K562 (cell line): ENCODE measurements at regions not wholly inside any gene's neighbourhood (a gene's known extent, or its start where the extent isn't known, plus 50 kb on each side); places are given as distances from the start of the nearest gene placed in this dataset.

Experiments used
- ATAC-seq: fragments of 200-7000 bp; cut with Tn5 transposase; 3 replicates; pipeline ENCODE4 v1.9.1; 2020; ENCODE audit warnings: moderate library complexity
- BruUV-seq: library from RNA; stranded (reverse); fragments of 400-500 nt; replicated peaks from 2 replicates; lab custom pipeline; 2021; lab: Mats Ljungman, UMichigan
- CTCF ChIA-PET: fragments of 300-600 bp; formaldehyde crosslinking; extraction: SDS; loops from one replicate; lab custom pipeline; 2021; ENCODE audit warnings: low intra/inter-chr PET ratio; lab: Yijun Ruan, JAX
- POLR2A ChIA-PET: fragments of 300-600, 350-650 bp; sonication (Branson Sonifier 250); formaldehyde crosslinking; extraction: SDS; loops from one replicate; lab custom pipeline; 2021; ENCODE audit warnings: antibody characterized with exemption, inconsistent platforms; lab: Yijun Ruan, JAX
- DNase-seq, 4 experiments: peaks; one replicate each; pipeline versions ENCODE4 v3.0.0 to v3.0.0-alpha.2; 2011 to 2018; ENCODE audit warnings: low spot score in 3 of 4, mixed read lengths in 3 of 4; ENCODE audit errors: extremely low read depth in 1 of 4
- FAIRE-seq: peaks from 2 replicates; lab custom pipeline; 2011; peaks lifted over from hg19 to GRCh38; lab: Jason Lieb, UNC
- H2AFZ ChIP-seq: 2 replicates; pipeline ENCODE4 v1.6.0; 2011; ENCODE audit warnings: low read depth, low read length, control low read depth, inconsistent platforms
- H3K27ac ChIP-seq: fragments of 200-600 bp; 3 replicates; pipeline ENCODE4 v1.8.0; 2011; ENCODE audit warnings: low read depth, mild to moderate bottlenecking, control low read depth, inconsistent platforms, low read length, moderate library complexity, mixed read lengths; ENCODE audit errors: extremely low read depth
- H3K27me3 ChIP-seq, 2 experiments: fragments of 300-600 bp in 1 of 2; 2 replicates in 1 of 2; 3 replicates in 1 of 2; pipeline versions ENCODE4 v1.6.0 to v1.8.0; 2011; ENCODE audit warnings: inconsistent platforms in 2 of 2, low read length in 2 of 2, mild to moderate bottlenecking in 1 of 2, mixed read lengths in 1 of 2, moderate library complexity in 1 of 2; ENCODE audit not compliant: control insufficient read depth in 2 of 2, insufficient read depth in 2 of 2
- H3K36me3 ChIP-seq: fragments of 300-600 bp; 3 replicates; pipeline ENCODE4 v1.8.0; 2011; ENCODE audit warnings: mild to moderate bottlenecking, low read length, inconsistent platforms; ENCODE audit not compliant: control insufficient read depth, insufficient read depth
- H3K4me1 ChIP-seq, 2 experiments: fragments of 200-600 bp in 1 of 2; replicated peaks in 1 of 2; 2 replicates in 1 of 2; 3 replicates in 1 of 2; pipeline versions ENCODE4 v1.5.1 to v1.8.0; 2011; ENCODE audit warnings: inconsistent platforms in 2 of 2, low read length in 2 of 2, mild to moderate bottlenecking in 1 of 2, mixed read lengths in 1 of 2, moderate library complexity in 1 of 2; ENCODE audit not compliant: control insufficient read depth in 2 of 2, insufficient read depth in 2 of 2
- H3K4me2 ChIP-seq: 2 replicates; pipeline ENCODE4 v1.6.1; 2011; ENCODE audit warnings: low read length, control low read depth, inconsistent platforms, mixed read lengths; ENCODE audit not compliant: insufficient read depth
- H3K4me3 ChIP-seq: fragments of 200-600 bp; sonication (generic), shearing (Covaris generic); 2 replicates; pipeline ENCODE4 v1.5.1; 2016; ENCODE audit warnings: control low read depth, inconsistent platforms
- H3K79me2 ChIP-seq: fragments of 200-600 bp; 3 replicates; pipeline ENCODE4 v1.8.0; 2011; ENCODE audit warnings: low read length, inconsistent platforms; ENCODE audit not compliant: control insufficient read depth, insufficient read depth
- H3K9ac ChIP-seq, 2 experiments: 2 replicates each; pipeline versions ENCODE4 v1.6.0 to v1.6.1; 2011; ENCODE audit warnings: low read depth in 2 of 2, low read length in 2 of 2, control low read depth in 1 of 2, inconsistent platforms in 1 of 2, mild to moderate bottlenecking in 1 of 2, mixed read lengths in 1 of 2; ENCODE audit not compliant: insufficient read depth in 1 of 2
- H3K9me1 ChIP-seq: one replicate; pipeline ENCODE4 v1.6.0; 2011; ENCODE audit warnings: inconsistent platforms, mild to moderate bottlenecking, low read length, moderate library complexity; ENCODE audit not compliant: control insufficient read depth, insufficient read depth
- H3K9me3 ChIP-seq: replicated peaks from 2 replicates; pipeline ENCODE4 v1.5.1; 2011; ENCODE audit warnings: low read depth, low read length, inconsistent platforms; ENCODE audit not compliant: control insufficient read depth, insufficient read depth
- H4K20me1 ChIP-seq: replicated peaks from 2 replicates; pipeline ENCODE4 v1.6.1; 2011; ENCODE audit warnings: low read length, inconsistent platforms, mixed read lengths; ENCODE audit not compliant: control insufficient read depth, insufficient read depth
- HMG20A ChIP-seq: fragments of 450-650 bp; formaldehyde crosslinking; conservative IDR thresholded peaks from 2 replicates; pipeline ENCODE4 v1.4.0; 2020; ENCODE audit warnings: mild to moderate bottlenecking, mixed read lengths
- MYC ChIP-seq, 2 experiments: fragments of 250-450 bp in 1 of 2; sonication (Bioruptor Pico) in 1 of 2; IDR thresholded peaks; 2 replicates each; pipeline versions ENCODE4 v1.5.1 to v1.6.1; 2012 to 2021; ENCODE audit warnings: low read depth in 2 of 2, borderline replicate concordance in 1 of 2, improper control_type of control experiment in 1 of 2, low read length in 1 of 2, mild to moderate bottlenecking in 1 of 2, moderate library complexity in 1 of 2
- NRF1 ChIP-seq, 2 experiments: fragments of 450-650 bp; IDR thresholded peaks in 1 of 2; conservative IDR thresholded peaks in 1 of 2; 2 replicates each; pipeline ENCODE4 v1.6.1; 2014; ENCODE audit warnings: mild to moderate bottlenecking in 2 of 2
- PPARD ChIP-seq: fragments of 250-450 bp; sonication (Bioruptor Pico); IDR thresholded peaks from 2 replicates; pipeline ENCODE4 v1.8.0; 2022; ENCODE audit warnings: inconsistent platforms, mild to moderate bottlenecking, moderate library complexity
- TCF3 ChIP-seq: sonication (generic); formaldehyde crosslinking; IDR thresholded peaks from 2 replicates; pipeline ENCODE4 v1.4.0; 2020; ENCODE audit warnings: mild to moderate bottlenecking, missing genetic modification reagents
- ZBTB17 ChIP-seq: fragments of 450-650 bp; formaldehyde crosslinking; IDR thresholded peaks from 2 replicates; pipeline ENCODE4 v1.4.0; 2020; ENCODE audit warnings: mild to moderate bottlenecking
- ZFP30 ChIP-seq: fragments of 250-450 bp; sonication (Bioruptor Pico); IDR thresholded peaks from 2 replicates; pipeline ENCODE4 v1.8.0; 2022; ENCODE audit warnings: moderate library complexity, mild to moderate bottlenecking, inconsistent platforms, borderline replicate concordance
- ZNF124 ChIP-seq: sonication (generic); formaldehyde crosslinking; IDR thresholded peaks from 2 replicates; pipeline ENCODE4 v1.8.1; 2022; ENCODE audit warnings: missing genetic modification reagents
- ZNF354B ChIP-seq: fragments of 250-450 bp; sonication (Bioruptor Pico); IDR thresholded peaks from 2 replicates; pipeline ENCODE4 v1.4.0; 2020
- ZNF584 ChIP-seq: fragments of 200-800 bp; sonication (Bioruptor generic); IDR thresholded peaks from 2 replicates; pipeline ENCODE4 v1.6.1; 2016; ENCODE audit warnings: low read depth, mild to moderate bottlenecking, missing genetic modification characterization, missing compliant biosample characterization
- WGBS: fragments of 100-300 bp; shearing (Covaris generic); methylation state at CpG from one replicate; pipeline ENCODE4 v1.1.6; 2016; ENCODE audit warnings: low coverage, mixed read lengths; ENCODE audit not compliant: insufficient coverage; ENCODE audit errors: missing lambda C conversion rate; 5-methylcytosine and 5-hydroxymethylcytosine counted together
- in situ Hi-C: fragments of 300-500 bp; cut with MboI; formaldehyde crosslinking; loops from 4 replicates; pipeline ENCODE4 v1.15.0; 2018; ENCODE audit warnings: inconsistent platforms, mixed read lengths
- intact Hi-C: fragments of 100-400 bp; cut with micrococcal nuclease; formaldehyde crosslinking; loops from 2 replicates; pipeline ENCODE4 v1.14.2; 2022
- TF ChIP-seq, protein P1 (sequence below): sonication (generic); formaldehyde crosslinking; IDR thresholded peaks from 2 replicates; pipeline ENCODE4 v1.8.0; 2023; ENCODE audit warnings: mild to moderate bottlenecking, missing genetic modification reagents
- TF ChIP-seq, protein P2 (sequence below): sonication (generic); formaldehyde crosslinking; IDR thresholded peaks from 2 replicates; pipeline ENCODE4 v1.8.0; 2022; ENCODE audit warnings: mild to moderate bottlenecking, low read depth, missing genetic modification reagents
- TF ChIP-seq, protein P3 (sequence below): fragments of 450-650 bp; formaldehyde crosslinking; conservative IDR thresholded peaks from 2 replicates; pipeline ENCODE4 v1.4.0; 2022; ENCODE audit warnings: mild to moderate bottlenecking, missing genetic modification characterization
- TF ChIP-seq, protein P4 (sequence below): sonication (generic); formaldehyde crosslinking; IDR thresholded peaks from 2 replicates; pipeline ENCODE4 v1.9.0; 2022; ENCODE audit warnings: mild to moderate bottlenecking, missing genetic modification reagents

DNA sequence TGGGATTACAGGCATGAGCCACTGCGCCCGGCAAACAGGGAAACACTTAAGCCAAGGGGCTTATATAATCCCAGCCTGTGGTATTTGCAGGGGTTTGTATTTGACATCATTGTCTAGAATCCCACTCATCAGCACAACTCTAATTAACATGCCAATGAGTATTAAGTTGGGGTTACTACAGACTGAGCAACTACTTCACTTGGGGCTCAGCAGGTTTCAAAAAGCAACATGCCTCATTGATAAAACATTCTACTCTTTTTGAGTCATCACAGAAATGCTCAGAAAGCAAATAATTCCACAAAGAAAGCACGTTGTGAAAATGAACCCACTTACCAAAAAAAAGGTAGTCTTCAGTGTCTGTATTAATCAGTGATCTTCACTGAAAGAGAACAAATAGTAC, 236.9 kb upstream of the CELF2 start (continued):
- TF ChIP-seq, protein P1, sequence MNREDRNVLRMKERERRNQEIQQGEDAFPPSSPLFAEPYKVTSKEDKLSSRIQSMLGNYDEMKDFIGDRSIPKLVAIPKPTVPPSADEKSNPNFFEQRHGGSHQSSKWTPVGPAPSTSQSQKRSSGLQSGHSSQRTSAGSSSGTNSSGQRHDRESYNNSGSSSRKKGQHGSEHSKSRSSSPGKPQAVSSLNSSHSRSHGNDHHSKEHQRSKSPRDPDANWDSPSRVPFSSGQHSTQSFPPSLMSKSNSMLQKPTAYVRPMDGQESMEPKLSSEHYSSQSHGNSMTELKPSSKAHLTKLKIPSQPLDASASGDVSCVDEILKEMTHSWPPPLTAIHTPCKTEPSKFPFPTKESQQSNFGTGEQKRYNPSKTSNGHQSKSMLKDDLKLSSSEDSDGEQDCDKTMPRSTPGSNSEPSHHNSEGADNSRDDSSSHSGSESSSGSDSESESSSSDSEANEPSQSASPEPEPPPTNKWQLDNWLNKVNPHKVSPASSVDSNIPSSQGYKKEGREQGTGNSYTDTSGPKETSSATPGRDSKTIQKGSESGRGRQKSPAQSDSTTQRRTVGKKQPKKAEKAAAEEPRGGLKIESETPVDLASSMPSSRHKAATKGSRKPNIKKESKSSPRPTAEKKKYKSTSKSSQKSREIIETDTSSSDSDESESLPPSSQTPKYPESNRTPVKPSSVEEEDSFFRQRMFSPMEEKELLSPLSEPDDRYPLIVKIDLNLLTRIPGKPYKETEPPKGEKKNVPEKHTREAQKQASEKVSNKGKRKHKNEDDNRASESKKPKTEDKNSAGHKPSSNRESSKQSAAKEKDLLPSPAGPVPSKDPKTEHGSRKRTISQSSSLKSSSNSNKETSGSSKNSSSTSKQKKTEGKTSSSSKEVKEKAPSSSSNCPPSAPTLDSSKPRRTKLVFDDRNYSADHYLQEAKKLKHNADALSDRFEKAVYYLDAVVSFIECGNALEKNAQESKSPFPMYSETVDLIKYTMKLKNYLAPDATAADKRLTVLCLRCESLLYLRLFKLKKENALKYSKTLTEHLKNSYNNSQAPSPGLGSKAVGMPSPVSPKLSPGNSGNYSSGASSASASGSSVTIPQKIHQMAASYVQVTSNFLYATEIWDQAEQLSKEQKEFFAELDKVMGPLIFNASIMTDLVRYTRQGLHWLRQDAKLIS (CRISPR knock-in tag): no peak
- TF ChIP-seq ZNF584 (CRISPR knock-in tag) (no peak), ZFP30 (CRISPR knock-in tag) (no peak)

DNA sequence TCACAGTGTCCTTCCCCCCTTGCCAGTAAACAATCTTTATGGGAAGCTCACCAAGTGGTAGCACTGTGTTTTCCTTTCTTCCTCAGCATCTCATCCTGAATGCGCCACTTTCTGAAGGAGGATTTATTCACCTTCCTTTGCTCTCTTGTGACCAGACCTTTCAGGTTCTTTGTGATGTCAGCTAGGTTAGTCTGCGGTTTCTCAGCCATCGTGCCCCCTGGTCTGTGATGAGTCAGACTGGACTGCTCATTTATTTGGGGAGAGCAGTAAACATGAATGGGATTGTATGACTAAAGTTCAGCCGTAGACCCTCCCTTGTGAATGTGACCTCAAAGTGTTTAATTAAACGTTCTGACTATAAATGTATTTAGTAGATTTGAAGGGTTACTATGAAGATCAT, 235.1 kb upstream of the CELF2 start:
- intact Hi-C loops (no loop called here), in situ Hi-C loops (no loop called here)
- CTCF ChIA-PET: no interaction called here
- no peak overlapping the region for H3K27ac ChIP-seq
- H3K9ac ChIP-seq: no peak overlapping the region
- no peaks in the 10 kb centered on the region for H3K79me2 ChIP-seq
- H3K36me3 ChIP-seq: no peaks in the 10 kb centered on the region
- no peak overlapping the region for H2AFZ ChIP-seq
- no TSS peak for BruUV-seq
- H3K27me3 ChIP-seq: no peaks in the 10 kb centered on the region
- H3K9me3 ChIP-seq: no peaks in the 10 kb centered on the region
- DNase-seq: no peak
- ATAC-seq: no peak
- no peak overlapping the region for H3K4me2 ChIP-seq
- H4K20me1 ChIP-seq: no peaks in the 10 kb centered on the region
- POLR2A ChIA-PET: interaction anchor here (0.6 kb wide), 1 partner anchor 84 kb away, joined by 3 read pairs; no protein-coding TSS in a partner anchor
- no peak for FAIRE-seq
- H3K4me1 ChIP-seq: no peaks in the 10 kb centered on the region
- H3K4me3 ChIP-seq: no peak overlapping the region
- under 1% methylated on average over 5 of the region's 5 CpGs for WGBS
- no peaks in the 10 kb centered on the region for H3K9me1 ChIP-seq
- TF ChIP-seq PPARD (CRISPR knock-in tag) (no peak), ZBTB17 (no peak), TCF3 (CRISPR knock-in tag) (no peak), MYC (IDR thresholded peaks at IDR 0.05; ENCODE audit: low read depth, low read length) (no peak), MYC (CRISPR knock-in tag; IDR thresholded peaks at IDR 0.05; ENCODE audit: borderline replicate concordance, low read depth) (no peak), HMG20A (CRISPR knock-in tag) (no peak), ZNF354B (CRISPR knock-in tag) (no peak), ZNF124 (CRISPR knock-in tag) (no peak), NRF1 (conservative IDR thresholded peaks at IDR 0.05 in 1 of 2, IDR thresholded peaks at IDR 0.05 in 1 of 2) (no peak)
- TF ChIP-seq, protein P2, sequence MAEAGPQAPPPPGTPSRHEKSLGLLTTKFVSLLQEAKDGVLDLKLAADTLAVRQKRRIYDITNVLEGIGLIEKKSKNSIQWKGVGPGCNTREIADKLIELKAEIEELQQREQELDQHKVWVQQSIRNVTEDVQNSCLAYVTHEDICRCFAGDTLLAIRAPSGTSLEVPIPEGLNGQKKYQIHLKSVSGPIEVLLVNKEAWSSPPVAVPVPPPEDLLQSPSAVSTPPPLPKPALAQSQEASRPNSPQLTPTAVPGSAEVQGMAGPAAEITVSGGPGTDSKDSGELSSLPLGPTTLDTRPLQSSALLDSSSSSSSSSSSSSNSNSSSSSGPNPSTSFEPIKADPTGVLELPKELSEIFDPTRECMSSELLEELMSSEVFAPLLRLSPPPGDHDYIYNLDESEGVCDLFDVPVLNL (CRISPR knock-in tag): no peak
- TF ChIP-seq, protein P3, sequence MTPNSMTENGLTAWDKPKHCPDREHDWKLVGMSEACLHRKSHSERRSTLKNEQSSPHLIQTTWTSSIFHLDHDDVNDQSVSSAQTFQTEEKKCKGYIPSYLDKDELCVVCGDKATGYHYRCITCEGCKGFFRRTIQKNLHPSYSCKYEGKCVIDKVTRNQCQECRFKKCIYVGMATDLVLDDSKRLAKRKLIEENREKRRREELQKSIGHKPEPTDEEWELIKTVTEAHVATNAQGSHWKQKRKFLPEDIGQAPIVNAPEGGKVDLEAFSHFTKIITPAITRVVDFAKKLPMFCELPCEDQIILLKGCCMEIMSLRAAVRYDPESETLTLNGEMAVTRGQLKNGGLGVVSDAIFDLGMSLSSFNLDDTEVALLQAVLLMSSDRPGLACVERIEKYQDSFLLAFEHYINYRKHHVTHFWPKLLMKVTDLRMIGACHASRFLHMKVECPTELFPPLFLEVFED (CRISPR knock-in tag): no peak
- TF ChIP-seq, protein P4, sequence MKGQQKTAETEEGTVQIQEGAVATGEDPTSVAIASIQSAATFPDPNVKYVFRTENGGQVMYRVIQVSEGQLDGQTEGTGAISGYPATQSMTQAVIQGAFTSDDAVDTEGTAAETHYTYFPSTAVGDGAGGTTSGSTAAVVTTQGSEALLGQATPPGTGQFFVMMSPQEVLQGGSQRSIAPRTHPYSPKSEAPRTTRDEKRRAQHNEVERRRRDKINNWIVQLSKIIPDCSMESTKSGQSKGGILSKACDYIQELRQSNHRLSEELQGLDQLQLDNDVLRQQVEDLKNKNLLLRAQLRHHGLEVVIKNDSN (CRISPR knock-in tag): no peak
